Parathyroid adenoma (tissue), 2 donors: ENCODE measurements at regions not wholly inside any gene's neighbourhood (a gene's known extent, or its start where the extent isn't known, plus 50 kb on each side); places are given as distances from the start of the nearest gene placed in this dataset.

Experiments
- H2AFZ ChIP-seq: fragments of 300-600 bp; sonication (generic); one replicate; pipeline ENCODE4 v1.7.0; 2017; ENCODE audit warnings: antibody characterized with exemption, mild to moderate bottlenecking
- H3K27ac ChIP-seq: fragments of 300-600 bp; sonication (generic); one replicate; pipeline ENCODE4 v1.7.0; 2017
- H3K27me3 ChIP-seq: fragments of 300-600 bp; sonication (generic); one replicate; pipeline ENCODE4 v1.7.0; 2017; ENCODE audit warnings: low read length; ENCODE audit not compliant: control insufficient read depth, insufficient read depth
- H3K36me3 ChIP-seq: fragments of 300-600 bp; sonication (generic); one replicate; pipeline ENCODE4 v1.7.0; 2017; ENCODE audit warnings: low read length; ENCODE audit not compliant: control insufficient read depth, insufficient read depth
- H3K4me1 ChIP-seq: fragments of 300-600 bp; sonication (generic); one replicate; pipeline ENCODE4 v1.7.0; 2017; ENCODE audit warnings: control low read depth
- H3K4me2 ChIP-seq: fragments of 300-600 bp; sonication (generic); one replicate; pipeline ENCODE4 v1.7.0; 2017; ENCODE audit warnings: low read length
- H3K4me3 ChIP-seq: fragments of 300-600 bp; sonication (generic); one replicate; pipeline ENCODE4 v1.7.0; 2017; ENCODE audit warnings: low read depth, low read length
- H3K79me2 ChIP-seq: fragments of 300-600 bp; sonication (generic); one replicate; pipeline ENCODE4 v1.7.0; 2017; ENCODE audit warnings: control low read depth
- H3K9ac ChIP-seq: fragments of 300-600 bp; sonication (generic); one replicate; pipeline ENCODE4 v1.7.0; 2017; ENCODE audit warnings: mild to moderate bottlenecking
- H3K9me3 ChIP-seq: fragments of 300-600 bp; sonication (generic); one replicate; pipeline ENCODE4 v1.7.0; 2017; ENCODE audit warnings: low read length; ENCODE audit not compliant: control insufficient read depth
- TF ChIP-seq, protein P1 (sequence below): fragments of 300-600 bp; sonication (generic); IDR thresholded peaks from one replicate; pipeline ENCODE4 v1.7.0; 2017; ENCODE audit warnings: antibody characterized with exemption, mild to moderate bottlenecking
- donor health status: primary hyperparathyroidism.

GRCh38 chr6:76839505-76839904, 623.8 kb downstream of the HTR1B start:
- no peak overlapping the region for H3K9ac ChIP-seq
- H3K9me3 ChIP-seq: no peaks in the 10 kb centered on the region
- no peak overlapping the region for H3K4me3 ChIP-seq
- H3K27ac ChIP-seq: no peak overlapping the region
- H3K36me3 ChIP-seq: no peaks in the 10 kb centered on the region
- H3K79me2 ChIP-seq: no peaks in the 10 kb centered on the region
- no peaks in the 10 kb centered on the region for H3K4me1 ChIP-seq
- TF ChIP-seq, protein P1, sequence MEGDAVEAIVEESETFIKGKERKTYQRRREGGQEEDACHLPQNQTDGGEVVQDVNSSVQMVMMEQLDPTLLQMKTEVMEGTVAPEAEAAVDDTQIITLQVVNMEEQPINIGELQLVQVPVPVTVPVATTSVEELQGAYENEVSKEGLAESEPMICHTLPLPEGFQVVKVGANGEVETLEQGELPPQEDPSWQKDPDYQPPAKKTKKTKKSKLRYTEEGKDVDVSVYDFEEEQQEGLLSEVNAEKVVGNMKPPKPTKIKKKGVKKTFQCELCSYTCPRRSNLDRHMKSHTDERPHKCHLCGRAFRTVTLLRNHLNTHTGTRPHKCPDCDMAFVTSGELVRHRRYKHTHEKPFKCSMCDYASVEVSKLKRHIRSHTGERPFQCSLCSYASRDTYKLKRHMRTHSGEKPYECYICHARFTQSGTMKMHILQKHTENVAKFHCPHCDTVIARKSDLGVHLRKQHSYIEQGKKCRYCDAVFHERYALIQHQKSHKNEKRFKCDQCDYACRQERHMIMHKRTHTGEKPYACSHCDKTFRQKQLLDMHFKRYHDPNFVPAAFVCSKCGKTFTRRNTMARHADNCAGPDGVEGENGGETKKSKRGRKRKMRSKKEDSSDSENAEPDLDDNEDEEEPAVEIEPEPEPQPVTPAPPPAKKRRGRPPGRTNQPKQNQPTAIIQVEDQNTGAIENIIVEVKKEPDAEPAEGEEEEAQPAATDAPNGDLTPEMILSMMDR: no peak
- H2AFZ ChIP-seq: no peak overlapping the region
- H3K27me3 ChIP-seq: no peaks in the 10 kb centered on the region
- H3K4me2 ChIP-seq: no peak overlapping the region

DNA sequence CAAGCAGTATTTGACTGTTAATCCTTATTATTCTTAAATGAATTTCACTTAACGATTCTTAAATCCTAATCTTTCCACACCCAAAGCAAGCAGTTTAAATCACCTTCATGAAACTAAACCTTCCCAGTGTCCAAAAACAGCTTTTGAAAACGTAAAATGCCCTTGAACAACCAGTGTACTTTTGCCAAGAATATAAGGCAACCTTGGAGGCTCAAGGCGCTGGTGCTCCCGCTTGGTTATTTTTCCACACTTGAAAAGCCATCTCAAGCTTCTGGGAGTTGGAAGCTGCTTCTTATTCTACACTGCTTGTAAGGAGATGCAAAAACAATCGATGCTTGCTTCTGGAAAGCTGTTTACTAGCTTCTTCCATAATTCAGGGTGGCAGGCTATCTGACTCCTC, 625.7 kb downstream of the HTR1B start:
- H3K79me2 ChIP-seq: no peaks in the 10 kb centered on the region
- no peaks in the 10 kb centered on the region for H3K27me3 ChIP-seq
- no peak overlapping the region for H3K4me2 ChIP-seq
- H3K9ac ChIP-seq: no peak overlapping the region
- H3K36me3 ChIP-seq: no peaks in the 10 kb centered on the region
- H3K27ac ChIP-seq: no peak overlapping the region
- no peaks in the 10 kb centered on the region for H3K4me1 ChIP-seq
- H2AFZ ChIP-seq: no peak overlapping the region
- TF ChIP-seq, protein P1: no peak
- no peak overlapping the region for H3K4me3 ChIP-seq
- no peaks in the 10 kb centered on the region for H3K9me3 ChIP-seq

DNA sequence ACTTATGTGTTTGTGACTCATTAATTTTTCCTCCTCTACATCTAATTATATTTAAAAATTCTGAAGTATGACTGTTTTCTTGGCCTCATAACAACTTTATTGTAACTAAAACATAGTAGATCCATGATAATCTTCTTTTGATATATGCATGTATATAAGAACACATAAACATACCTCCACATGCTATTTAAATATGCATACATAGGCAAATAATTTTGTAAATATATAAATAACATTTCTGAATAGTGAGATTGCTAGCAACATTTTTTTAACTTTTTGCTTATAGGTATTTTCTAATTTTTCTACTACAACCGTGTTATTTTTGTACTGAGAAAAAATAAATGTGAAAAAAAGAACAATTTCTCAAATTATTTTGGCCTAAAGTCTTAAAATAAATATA, 627.6 kb downstream of the HTR1B start:
- TF ChIP-seq, protein P1: no peak
- Histone ChIP-seq H3K4me1 (no peaks in the 10 kb centered on the region), H3K36me3 (no peaks in the 10 kb centered on the region), H2AFZ (no peak overlapping the region), H3K9me3 (no peaks in the 10 kb centered on the region), H3K27me3 (no peaks in the 10 kb centered on the region), H3K27ac (no peak overlapping the region), H3K79me2 (no peaks in the 10 kb centered on the region), H3K4me3 (no peak overlapping the region), H3K4me2 (no peak overlapping the region), H3K9ac (no peak overlapping the region)

- Histone ChIP-seq H3K4me2 (no peak overlapping the region), H3K27me3 (no peaks in the 10 kb centered on the region), H2AFZ (no peak overlapping the region), H3K79me2 (no peaks in the 10 kb centered on the region), H3K4me1 (no peaks in the 10 kb centered on the region), H3K36me3 (no peaks in the 10 kb centered on the region), H3K27ac (no peak overlapping the region), H3K9me3 (no peaks in the 10 kb centered on the region), H3K4me3 (no peak overlapping the region), H3K9ac (no peak overlapping the region)
- TF ChIP-seq, protein P1: no peak
These were observed 628.0 kb downstream of the HTR1B start for GRCh38 chr6:76835293-76835692.

GRCh38 chr6:76834399-76834798, 628.9 kb downstream of the HTR1B start:
- Histone ChIP-seq H3K4me1 (no peaks in the 10 kb centered on the region), H3K9me3 (no peaks in the 10 kb centered on the region), H3K27me3 (no peaks in the 10 kb centered on the region), H3K4me3 (no peak overlapping the region), H3K9ac (no peak overlapping the region), H3K4me2 (no peak overlapping the region), H3K79me2 (no peaks in the 10 kb centered on the region), H3K36me3 (no peaks in the 10 kb centered on the region), H2AFZ (no peak overlapping the region), H3K27ac (no peak overlapping the region)
- TF ChIP-seq, protein P1: no peak
